Glomerular visceral epithelial cell (primary cell): ENCODE measurements at regions not wholly inside any gene's neighbourhood (a gene's known extent, or its start where the extent isn't known, plus 50 kb on each side); places are given as distances from the start of the nearest gene placed in this dataset.
A peak's percentile ranks its signal among the peaks of the same experiment; 100 is the strongest.
"Not testable (repeated sequence)": the region's sequence is repeated elsewhere in the genome, so short reads cannot be mapped to it uniquely, and the experiment has no call there.

Experiments used
- DNase-seq: peaks from one replicate; pipeline ENCODE4 v3.0.0-alpha.2; 2016; ENCODE audit errors: extremely low spot score

- no peak for DNase-seq
These were observed 283.7 kb downstream of the BTBD3 start for GRCh38 chr20:12201289-12201991.

DNA sequence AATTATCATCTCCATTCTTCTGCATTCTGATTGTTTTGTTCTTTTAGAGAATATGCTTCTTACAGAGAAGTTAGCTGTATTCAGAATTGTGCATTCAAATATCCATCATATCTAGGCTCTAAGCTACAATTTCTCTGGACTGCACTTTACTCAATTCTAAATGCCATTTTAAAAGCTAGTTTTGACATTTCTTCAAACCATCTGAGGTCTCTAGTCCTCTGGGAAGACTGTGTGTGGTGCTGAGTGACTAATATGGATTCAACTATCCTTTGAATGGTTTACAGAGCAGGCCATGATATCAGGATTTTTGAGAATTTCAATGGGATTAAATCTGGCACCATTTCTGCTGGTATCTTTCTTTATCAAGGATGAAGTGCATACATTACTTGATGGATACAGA lies 285.7 kb downstream of the BTBD3 start:
- DNase-seq, result no peak

DNA sequence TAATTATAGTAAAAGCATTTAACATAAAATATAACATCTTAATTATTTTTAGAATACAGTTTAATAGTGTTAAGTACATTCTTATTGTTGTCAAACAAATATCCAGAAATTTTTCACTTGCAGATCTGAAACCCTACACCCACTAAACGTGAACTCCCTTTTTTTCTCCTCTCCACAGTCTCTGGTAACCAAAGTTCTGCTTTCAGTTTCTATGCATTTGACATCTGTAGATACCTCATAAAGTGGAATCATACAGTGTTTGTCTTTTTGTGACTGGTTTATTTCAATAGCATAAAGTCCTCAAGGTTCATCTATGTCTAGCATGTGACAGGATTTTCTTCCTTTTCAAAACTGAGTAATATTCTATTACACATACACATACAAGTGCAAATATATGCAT lies 286.3 kb downstream of the BTBD3 start:
- no peak for DNase-seq

- DNase-seq, result peak; percentile 4
These were observed 290.2 kb downstream of the BTBD3 start for GRCh38 chr20:12207875-12208274.

GRCh38 chr20:12210591-12210990 lies 292.9 kb downstream of the BTBD3 start:
- DNase-seq, result no peak

- no peak for DNase-seq
These were observed 293.7 kb downstream of the BTBD3 start for GRCh38 chr20:12211361-12211760.

- DNase-seq, result no peak
These were observed 299.7 kb downstream of the BTBD3 start for GRCh38 chr20:12217382-12217781.

- no peak for DNase-seq
These were observed 302.1 kb downstream of the BTBD3 start for GRCh38 chr20:12219798-12220197.

DNA sequence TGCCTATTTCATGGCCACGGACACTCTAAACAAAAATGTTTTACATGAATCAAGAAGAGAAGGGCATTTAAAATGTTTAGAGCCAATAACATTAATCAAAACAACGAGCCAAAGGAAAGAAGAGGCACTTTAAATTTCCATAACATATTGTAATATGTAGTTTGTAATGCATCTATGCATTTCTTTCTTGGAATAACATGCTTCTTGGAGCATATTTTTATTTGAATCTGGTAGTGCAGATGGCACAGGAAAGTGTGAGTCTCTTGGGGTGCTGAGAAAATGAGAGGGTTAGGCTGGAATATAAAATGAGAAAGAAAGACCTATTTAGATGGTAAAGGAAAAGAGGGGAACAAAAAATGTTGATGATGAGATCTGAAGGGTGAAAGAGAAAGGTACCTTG lies 305.4 kb downstream of the BTBD3 start:
- DNase-seq, result no peak

GRCh38 chr20:12225898-12226297 lies 308.2 kb downstream of the BTBD3 start:
- no peak for DNase-seq

- no peak for DNase-seq
These were observed 312.2 kb downstream of the BTBD3 start for GRCh38 chr20:12229891-12230290.

DNA sequence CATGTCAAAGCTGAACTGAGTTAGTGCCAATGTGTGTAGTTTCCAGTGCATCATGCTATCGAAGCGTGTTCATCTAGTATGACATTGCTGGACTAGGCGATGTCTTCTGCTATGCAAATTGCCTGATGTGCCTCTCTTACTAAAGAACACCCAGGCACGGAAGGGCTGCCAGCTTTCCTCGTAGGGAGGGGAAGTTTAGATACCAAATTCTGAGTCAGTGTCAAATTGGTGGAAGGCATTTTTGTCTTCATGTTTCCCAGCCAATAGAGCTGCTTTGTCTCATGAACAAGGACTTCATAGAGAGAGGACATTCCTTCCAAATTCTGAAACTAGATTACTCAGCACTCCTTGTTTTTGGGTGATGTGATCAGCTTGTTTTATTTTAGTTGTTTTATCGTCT lies 320.1 kb downstream of the BTBD3 start:
- no peak for DNase-seq

DNA sequence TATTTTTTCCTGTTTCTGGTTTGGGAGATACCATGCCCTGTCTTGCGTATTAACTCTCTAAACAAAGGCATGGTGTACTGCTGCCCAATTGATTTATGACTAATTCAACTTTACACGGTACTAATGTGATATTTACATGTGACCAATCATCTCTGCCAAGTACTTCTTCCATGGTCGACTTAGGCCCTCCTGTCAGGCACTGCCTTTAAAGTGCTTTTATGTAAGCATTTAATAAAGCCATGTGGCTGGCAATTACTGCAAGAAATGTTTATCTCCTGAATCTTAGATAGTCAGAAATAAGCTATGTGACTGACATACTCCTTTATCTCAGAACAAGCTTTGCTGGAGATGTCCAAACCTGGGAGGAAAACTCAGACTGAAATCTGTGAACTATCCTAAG lies 323.4 kb downstream of the BTBD3 start:
- DNase-seq, result no peak

GRCh38 chr20:12243327-12243726 lies 325.6 kb downstream of the BTBD3 start:
- DNase-seq, result no peak

DNA sequence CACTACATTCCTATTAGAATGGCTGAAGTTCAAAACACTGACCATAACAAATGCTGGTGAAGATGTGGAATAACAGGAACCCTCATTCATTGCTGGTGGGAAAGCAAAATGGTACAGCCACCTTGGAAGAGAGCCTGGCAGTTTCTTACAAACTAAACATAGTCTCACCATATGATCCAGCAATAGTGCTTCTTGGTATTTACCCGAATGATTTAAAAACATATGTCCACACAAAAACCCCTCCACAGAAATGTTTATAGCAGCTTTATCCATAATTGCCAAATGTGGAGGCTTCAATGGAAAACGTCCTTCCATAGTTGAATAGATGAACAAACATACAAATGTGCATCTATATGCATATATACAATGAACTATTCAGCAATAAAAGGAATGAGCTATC lies 330.8 kb downstream of the BTBD3 start:
- no peak for DNase-seq

DNA sequence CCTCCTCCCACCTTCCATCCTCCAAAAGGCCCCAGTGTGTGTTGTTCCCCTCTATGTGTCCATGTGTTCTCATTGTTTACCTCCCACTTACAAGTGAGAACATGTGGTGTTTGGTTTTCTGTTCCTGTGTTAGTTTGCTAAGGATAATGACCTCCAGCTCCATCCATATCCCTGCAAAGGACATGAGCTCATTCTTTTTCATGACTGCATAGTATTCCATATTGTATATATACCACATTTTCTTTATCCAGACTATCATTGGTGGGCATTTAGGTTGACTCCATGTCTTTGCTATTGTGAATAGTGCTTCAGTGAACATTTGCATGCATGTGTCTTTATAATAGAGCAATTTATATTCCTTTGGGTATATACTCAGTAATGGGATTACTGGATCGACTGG lies 333.0 kb downstream of the BTBD3 start:
- not testable (repeated sequence) for DNase-seq

GRCh38 chr20:12252793-12253192 lies 335.1 kb downstream of the BTBD3 start:
- no peak for DNase-seq

DNA sequence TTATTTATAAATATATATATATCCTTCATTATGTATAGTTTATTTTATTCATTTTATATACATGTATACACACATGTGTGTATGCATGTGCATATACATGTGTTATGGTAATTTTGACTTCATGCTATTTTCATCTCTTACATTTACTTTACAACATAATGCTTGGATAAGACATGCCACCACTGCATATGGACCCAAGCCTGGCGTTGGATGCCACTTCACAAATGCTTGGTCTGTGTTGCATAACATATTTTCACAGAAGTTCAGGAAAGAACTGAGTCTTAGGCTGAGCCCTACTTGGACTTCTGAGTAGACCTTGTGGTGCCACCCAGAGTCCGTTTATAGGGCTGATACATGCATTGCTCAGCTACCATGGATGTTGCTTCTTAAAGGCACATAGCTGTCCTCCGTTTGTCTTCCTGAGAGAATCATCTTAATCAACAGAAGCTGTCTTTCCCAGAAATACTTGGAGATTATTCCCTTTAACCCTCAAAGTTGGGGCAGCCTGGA lies 337.8 kb downstream of the BTBD3 start:
- no peak for DNase-seq

- no peak for DNase-seq
These were observed 339.1 kb downstream of the BTBD3 start for GRCh38 chr20:12256806-12257205.

DNA sequence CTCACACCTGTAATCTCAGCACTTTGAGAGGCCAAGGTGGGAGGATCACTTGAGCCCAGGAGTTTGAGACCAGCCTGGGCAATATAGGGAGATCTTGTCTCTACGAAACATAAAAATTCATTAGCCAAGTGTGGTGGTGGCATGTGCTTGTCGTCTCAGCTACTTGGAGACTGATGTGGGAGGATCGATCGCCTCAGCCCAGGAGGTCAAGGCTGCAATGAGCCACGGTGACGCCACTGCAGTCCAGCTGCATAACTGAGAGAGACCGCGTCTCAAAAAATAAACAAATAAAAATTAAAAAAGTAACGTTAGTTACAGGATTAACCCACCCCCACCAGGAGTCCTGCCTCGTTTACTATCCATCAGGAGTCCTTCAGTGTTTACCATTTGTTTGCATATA lies 345.1 kb downstream of the BTBD3 start:
- no peak for DNase-seq

GRCh38 chr20:12264711-12265110 lies 347.0 kb downstream of the BTBD3 start:
- no peak for DNase-seq

GRCh38 chr20:12265662-12266061 lies 348.0 kb downstream of the BTBD3 start:
- DNase-seq, result no peak

DNA sequence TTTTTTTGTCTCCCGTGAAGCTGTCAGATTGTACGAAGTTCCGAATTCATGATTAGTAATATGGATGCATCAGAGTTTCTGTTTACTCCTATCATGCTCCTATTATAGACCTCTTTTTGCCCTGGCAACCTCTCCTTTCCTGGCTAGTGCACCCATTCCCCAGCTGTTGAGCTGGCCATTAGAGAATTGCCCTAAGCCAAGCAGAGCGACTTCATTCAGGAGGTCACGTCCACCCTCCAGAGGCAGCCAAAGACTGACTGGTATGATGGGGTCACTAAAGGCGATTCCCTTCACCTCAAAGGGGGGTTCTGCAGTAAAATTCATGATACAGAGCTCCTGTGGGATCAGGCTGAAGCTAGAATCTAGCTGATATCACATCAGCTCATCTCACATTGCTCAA lies 351.9 kb downstream of the BTBD3 start:
- DNase-seq, result no peak

DNA sequence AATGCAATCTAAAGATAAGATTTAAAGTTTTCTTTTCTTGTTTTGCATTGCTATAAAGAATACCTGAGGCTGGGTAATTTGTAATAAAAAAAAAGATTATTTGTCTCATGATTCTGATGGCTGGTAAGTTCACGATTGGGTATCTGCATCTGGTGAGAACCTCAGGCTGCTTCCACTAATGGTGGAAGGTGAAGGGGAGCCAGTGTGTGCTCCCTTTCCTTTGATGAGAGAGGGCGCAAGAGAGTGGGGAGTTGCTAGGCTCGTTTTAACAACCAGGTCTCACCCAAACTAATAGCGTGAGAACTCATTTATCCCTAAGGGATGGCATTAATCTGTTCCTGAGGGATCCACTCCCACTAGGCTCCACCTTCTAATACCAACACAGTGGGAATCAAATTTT lies 353.2 kb downstream of the BTBD3 start:
- DNase-seq, result no peak
